Lung (tissue), 11 donors: ENCODE measurements at regions not wholly inside any gene's neighbourhood (a gene's known extent, or its start where the extent isn't known, plus 50 kb on each side); places are given as distances from the start of the nearest gene placed in this dataset.

Source experiments
- ATAC-seq: fragments of 200-7000 bp; cut with Tn5 transposase; one replicate; pipeline ENCODE4 v1.9.1; 2020; ENCODE audit warnings: moderate number of reproducible peaks; ENCODE audit not compliant: insufficient read depth, low FRiP score
- DNase-seq, 3 donors: peaks; one replicate each; pipeline ENCODE4 v3.0.0-alpha.2; 2013 to 2017
- H3K27ac ChIP-seq, 2 donors: one replicate each; pipeline ENCODE4 v1.5.1; 2013; ENCODE audit warnings: mild to moderate bottlenecking in 2 of 2, moderate library complexity in 2 of 2, control low read depth in 1 of 2, inconsistent platforms in 1 of 2, low read depth in 1 of 2, low read length in 1 of 2
- H3K27me3 ChIP-seq, 3 donors: one replicate each; pipeline ENCODE4 v1.5.1; 2013; ENCODE audit warnings: low read length in 2 of 3; ENCODE audit not compliant: control insufficient read depth in 3 of 3, insufficient read depth in 3 of 3
- H3K36me3 ChIP-seq, 4 donors: one replicate each; pipeline ENCODE4 v1.5.1; 2013; ENCODE audit warnings: low read length in 4 of 4, mild to moderate bottlenecking in 1 of 4, moderate library complexity in 1 of 4; ENCODE audit not compliant: control insufficient read depth in 4 of 4, insufficient read depth in 4 of 4
- H3K4me1 ChIP-seq, 5 donors: one replicate each; pipeline ENCODE4 v1.5.1; 2013; ENCODE audit warnings: low read length in 5 of 5, mild to moderate bottlenecking in 2 of 5, moderate library complexity in 1 of 5; ENCODE audit not compliant: control insufficient read depth in 5 of 5, insufficient read depth in 5 of 5
- H3K4me3 ChIP-seq: one replicate; pipeline ENCODE4 v1.5.1; 2013; ENCODE audit warnings: mild to moderate bottlenecking, control low read depth, moderate library complexity
- H3K9ac ChIP-seq, 2 donors: one replicate each; pipeline ENCODE4 v1.5.1; 2013; ENCODE audit warnings: low read length in 2 of 2, control low read depth in 1 of 2; ENCODE audit not compliant: insufficient read depth in 1 of 2
- H3K9me3 ChIP-seq, 4 donors: one replicate each; pipeline ENCODE4 v1.5.1; 2013; ENCODE audit warnings: low read length in 3 of 4, mild to moderate bottlenecking in 1 of 4, moderate library complexity in 1 of 4; ENCODE audit not compliant: control insufficient read depth in 4 of 4, insufficient read depth in 3 of 4
- WGBS, 2 donors: extraction: QIAGEN DNeasy Blood & Tissue Kit; methylation state at CpG; one replicate each; pipeline ENCODE4 v1.1.7; 2013; 5-methylcytosine and 5-hydroxymethylcytosine counted together
- TF ChIP-seq, protein P1 (sequence below): IDR thresholded peaks from 2 replicates; pipeline ENCODE4 v1.5.1; 2012; ENCODE audit warnings: mild to moderate bottlenecking; ENCODE audit errors: control extremely low read depth, extremely low read depth
- donor health status: control.
- donor health status: control.
- donor health status: Bipolar disorder and iron deficiency.
- donor health status: healthy.
- donor health status: DM: yes; HTN: yes; CAD: no.

DNA sequence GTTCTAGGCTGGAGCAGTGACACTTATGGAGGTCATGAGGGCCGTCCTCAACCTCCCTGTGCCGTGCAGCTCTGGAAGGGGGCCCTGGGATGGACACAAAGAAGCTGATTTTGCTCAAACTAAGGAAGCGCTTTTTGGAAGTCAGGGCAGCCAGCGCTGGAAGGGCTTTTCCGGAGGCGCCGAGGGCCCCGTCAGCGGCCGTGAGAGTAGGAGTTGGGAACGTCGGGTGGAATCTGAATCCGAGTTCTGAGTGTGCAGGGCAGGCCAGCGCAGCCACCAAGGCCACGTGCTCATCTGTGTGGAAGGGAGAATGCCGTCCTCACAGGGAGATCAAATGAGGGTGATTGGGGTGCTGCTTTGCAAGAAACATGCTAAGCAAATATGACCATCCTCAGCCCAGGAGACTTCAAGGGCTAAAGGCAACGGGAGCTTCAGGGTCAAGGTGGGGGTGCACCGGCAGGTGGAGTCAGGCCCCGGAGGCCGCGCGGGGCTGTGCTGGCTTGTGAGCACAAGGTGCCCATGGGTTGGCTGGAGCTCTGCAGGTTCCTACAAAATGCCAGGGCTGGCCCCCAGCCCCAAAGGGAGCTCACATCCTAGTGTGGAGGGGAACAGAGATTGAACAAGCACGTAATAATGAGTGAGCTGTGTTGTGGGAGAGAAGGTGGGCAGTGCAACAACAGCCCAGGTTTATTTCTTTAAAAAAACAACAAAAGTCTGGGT is 70.4 kb upstream of the HPCAL1 start:
- H3K27ac ChIP-seq = no peak overlapping the region
- no peak overlapping the region for H3K9ac ChIP-seq
- ATAC-seq = no peak
- TF ChIP-seq, protein P1, sequence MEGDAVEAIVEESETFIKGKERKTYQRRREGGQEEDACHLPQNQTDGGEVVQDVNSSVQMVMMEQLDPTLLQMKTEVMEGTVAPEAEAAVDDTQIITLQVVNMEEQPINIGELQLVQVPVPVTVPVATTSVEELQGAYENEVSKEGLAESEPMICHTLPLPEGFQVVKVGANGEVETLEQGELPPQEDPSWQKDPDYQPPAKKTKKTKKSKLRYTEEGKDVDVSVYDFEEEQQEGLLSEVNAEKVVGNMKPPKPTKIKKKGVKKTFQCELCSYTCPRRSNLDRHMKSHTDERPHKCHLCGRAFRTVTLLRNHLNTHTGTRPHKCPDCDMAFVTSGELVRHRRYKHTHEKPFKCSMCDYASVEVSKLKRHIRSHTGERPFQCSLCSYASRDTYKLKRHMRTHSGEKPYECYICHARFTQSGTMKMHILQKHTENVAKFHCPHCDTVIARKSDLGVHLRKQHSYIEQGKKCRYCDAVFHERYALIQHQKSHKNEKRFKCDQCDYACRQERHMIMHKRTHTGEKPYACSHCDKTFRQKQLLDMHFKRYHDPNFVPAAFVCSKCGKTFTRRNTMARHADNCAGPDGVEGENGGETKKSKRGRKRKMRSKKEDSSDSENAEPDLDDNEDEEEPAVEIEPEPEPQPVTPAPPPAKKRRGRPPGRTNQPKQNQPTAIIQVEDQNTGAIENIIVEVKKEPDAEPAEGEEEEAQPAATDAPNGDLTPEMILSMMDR = no peak
- no peaks in the 10 kb centered on the region for H3K9me3 ChIP-seq
- no peaks in the 10 kb centered on the region for H3K27me3 ChIP-seq
- DNase-seq = no peak
- H3K36me3 ChIP-seq = no peaks in the 10 kb centered on the region
- H3K4me1 ChIP-seq = peaks cover 0 to 12% (median 6%) of the 10 kb centered on the region in 5 donors
- no peak overlapping the region for H3K4me3 ChIP-seq
- 91 to 95% methylated on average over 23 of the region's 23 CpGs for WGBS, 2 donors

DNA sequence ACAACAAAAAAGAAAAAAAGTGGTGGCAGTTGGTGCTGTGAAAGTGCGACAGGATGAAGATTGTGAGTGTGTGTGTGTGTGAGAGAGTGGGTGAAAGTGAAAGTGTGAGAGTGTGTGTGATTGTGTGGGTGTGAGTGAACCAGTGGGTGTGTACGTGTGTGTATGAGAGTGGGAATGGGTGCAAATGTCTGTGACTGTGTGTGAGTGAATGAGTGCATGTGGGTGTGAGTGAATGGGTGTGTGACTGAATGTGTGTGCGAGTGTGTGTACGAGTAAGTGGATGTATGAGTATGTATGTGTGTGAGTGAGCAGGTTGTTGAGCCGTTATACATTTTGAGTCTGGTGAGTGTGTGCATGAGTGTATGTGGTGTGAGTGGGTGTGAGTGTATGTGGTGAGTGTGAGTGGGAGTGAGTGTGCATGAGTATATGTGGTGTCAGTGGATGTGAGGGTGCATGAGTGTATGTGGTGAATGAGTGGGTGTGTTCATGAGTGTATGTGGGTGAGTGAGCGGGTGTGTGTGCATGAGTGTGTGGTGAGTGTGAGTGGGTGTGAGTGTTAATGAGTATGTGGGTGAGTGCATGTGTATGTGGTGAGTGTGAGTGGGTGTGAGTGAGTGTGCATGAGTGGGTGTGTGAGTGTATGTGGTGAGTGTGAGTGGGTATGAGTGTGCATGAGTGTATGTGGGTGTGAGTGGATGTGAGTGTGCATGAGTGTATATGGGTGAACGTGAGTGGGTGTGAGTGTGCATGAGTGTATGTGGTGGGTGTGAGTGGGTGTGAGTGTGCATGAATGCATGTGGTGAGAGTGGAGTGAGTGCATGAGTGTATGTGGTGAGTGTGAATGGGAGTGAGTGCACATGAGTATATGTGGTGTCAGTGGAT is 69.3 kb upstream of the HPCAL1 start:
- H3K27ac ChIP-seq = no peak overlapping the region
- H3K27me3 ChIP-seq = no peaks in the 10 kb centered on the region
- peaks cover 0 to 12% (median 9%) of the 10 kb centered on the region in 5 donors for H3K4me1 ChIP-seq
- TF ChIP-seq, protein P1 = no peak
- no peak for ATAC-seq
- DNase-seq = no peak
- no peaks in the 10 kb centered on the region for H3K9me3 ChIP-seq
- WGBS, 2 donors = 92 to 95% methylated on average over 7 of the region's 7 CpGs
- H3K36me3 ChIP-seq = no peaks in the 10 kb centered on the region
- H3K9ac ChIP-seq = no peak overlapping the region
- H3K4me3 ChIP-seq = no peak overlapping the region

DNA sequence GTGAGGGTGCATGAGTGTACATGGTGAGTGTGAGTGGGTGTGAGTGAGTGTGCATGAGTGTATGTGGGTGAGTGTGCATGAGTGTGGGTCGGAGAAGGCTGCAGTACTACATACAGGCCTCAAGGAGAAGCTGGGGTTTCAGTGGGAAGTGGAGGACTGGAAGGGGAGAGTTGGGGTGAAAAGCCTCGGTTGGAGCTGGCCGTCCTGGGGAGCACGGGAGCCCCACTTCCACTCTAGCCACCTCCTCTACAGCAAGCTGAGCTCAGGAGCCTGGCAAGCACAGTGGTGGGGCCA is 68.7 kb upstream of the HPCAL1 start:
- Histone ChIP-seq H3K4me3 (no peak overlapping the region), H3K27me3 (no peaks in the 10 kb centered on the region), H3K4me1 (peaks cover 0 to 12% (median 9%) of the 10 kb centered on the region in 5 donors), H3K36me3 (no peaks in the 10 kb centered on the region), H3K27ac (no peak overlapping the region), H3K9ac (no peak overlapping the region), H3K9me3 (no peaks in the 10 kb centered on the region)
- TF ChIP-seq, protein P1 = no peak
- no peak for DNase-seq
- 82 to 89% methylated on average over 4 of the region's 4 CpGs for WGBS, 2 donors
- no peak for ATAC-seq
